ENCODE measurements at regions not wholly inside any gene's neighbourhood (a gene's known extent, or its start where the extent isn't known, plus 50 kb on each side); places are given as distances from the start of the nearest gene placed in this dataset.

DNA sequence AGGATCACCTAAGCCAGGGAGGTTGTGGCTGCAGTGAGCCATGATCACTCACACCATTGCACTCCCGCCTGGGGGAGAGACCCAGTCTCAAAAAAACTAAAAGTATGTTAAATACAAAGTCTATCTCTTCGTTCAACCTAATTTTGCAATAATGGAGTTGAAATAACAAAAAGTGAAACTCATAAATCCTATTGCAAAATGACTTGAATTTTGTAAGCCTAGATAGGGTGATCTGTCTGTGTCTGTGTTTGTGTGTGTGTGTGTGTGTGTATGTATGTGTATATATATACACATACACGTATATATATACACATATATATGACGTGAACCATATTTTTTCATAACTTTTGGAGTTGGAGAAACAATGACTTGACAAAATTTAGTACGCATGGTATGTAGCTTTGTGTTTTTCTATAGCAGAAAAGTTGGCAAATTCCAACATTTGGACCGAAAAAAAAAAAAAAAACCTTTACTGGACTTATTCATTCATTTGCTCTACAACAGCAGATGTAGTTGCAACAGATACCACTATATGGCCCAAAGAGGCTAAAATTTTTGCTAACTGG, 76.9 kb upstream of the CDH6 start:
- no peak overlapping the region for H3K4me3 ChIP-seq (ENCODE audit: low read depth, low read length)
- TF ChIP-seq MYC (IDR thresholded peaks at IDR 0.05; ENCODE audit: low read depth, low read length) (no peak), POLR2A (IDR thresholded peaks at IDR 0.05; ENCODE audit: extremely low read depth, insufficient read length) (no peak), MAX (IDR thresholded peaks at IDR 0.05; ENCODE audit: low read depth, low read length) (no peak)
- TF ChIP-seq, protein P1, sequence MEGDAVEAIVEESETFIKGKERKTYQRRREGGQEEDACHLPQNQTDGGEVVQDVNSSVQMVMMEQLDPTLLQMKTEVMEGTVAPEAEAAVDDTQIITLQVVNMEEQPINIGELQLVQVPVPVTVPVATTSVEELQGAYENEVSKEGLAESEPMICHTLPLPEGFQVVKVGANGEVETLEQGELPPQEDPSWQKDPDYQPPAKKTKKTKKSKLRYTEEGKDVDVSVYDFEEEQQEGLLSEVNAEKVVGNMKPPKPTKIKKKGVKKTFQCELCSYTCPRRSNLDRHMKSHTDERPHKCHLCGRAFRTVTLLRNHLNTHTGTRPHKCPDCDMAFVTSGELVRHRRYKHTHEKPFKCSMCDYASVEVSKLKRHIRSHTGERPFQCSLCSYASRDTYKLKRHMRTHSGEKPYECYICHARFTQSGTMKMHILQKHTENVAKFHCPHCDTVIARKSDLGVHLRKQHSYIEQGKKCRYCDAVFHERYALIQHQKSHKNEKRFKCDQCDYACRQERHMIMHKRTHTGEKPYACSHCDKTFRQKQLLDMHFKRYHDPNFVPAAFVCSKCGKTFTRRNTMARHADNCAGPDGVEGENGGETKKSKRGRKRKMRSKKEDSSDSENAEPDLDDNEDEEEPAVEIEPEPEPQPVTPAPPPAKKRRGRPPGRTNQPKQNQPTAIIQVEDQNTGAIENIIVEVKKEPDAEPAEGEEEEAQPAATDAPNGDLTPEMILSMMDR (IDR thresholded peaks at IDR 0.05; ENCODE audit: low read depth, low read length) = no peak
- DNase-seq (ENCODE audit: low read depth) = no peak

DNA sequence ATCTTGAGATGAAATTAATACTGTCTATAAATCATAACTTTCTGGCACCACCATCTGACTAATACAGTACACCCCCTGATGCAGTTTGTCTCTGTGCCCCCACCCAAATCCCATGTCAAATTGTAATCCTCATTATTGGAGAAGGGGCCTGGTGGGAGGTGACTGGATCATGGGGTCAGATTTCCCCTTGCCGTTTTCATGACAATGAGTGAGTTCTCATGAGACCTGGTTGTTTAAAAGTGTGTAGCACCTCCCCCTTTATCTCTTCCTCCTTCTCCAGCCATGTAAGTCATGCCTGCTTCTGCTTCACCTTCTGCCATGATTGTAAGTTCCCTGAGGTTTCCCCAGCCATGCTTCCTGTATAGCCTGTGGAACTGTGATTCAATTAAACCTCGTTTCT, 78.7 kb upstream of the CDH6 start:
- DNase-seq (ENCODE audit: low read depth) = no peak
- TF ChIP-seq, protein P1 (IDR thresholded peaks at IDR 0.05; ENCODE audit: low read depth, low read length) = no peak
- TF ChIP-seq MAX (IDR thresholded peaks at IDR 0.05; ENCODE audit: low read depth, low read length) (no peak), POLR2A (IDR thresholded peaks at IDR 0.05; ENCODE audit: extremely low read depth, insufficient read length) (no peak), MYC (IDR thresholded peaks at IDR 0.05; ENCODE audit: low read depth, low read length) (no peak)
- H3K4me3 ChIP-seq (ENCODE audit: low read depth, low read length) = no peak overlapping the region

DNA sequence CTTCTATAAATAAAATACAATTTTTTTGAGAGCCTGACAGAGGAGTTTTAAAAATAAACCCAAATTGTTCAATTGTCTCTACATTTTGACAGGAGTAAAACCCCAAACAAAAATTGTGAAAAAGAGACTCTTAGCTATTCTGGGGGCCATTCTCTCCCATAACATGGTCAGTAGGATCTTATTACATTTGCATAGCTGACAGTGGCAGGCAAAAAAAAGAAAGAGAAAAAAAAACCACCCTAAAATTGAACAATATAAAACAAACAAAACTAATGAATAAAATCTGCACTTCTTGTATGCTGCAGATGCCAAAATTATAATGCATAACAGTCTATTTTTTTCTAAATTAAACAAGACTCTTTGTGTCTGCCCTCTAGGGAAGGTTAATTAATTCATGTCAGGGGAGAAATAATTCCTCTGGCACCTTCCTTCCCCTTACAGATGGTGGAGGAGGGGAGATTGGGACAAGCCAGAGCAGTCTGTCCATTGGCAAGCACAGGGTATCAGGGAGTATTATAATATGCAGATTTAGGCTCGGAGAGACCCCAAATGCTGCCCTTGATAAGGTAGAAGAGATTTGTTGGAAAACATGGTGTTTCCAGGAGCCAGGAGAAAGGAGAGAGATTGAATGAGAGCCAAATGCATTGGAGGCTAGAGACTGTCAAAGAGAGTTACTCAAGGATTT, 79.7 kb upstream of the CDH6 start:
- TF ChIP-seq MAX (IDR thresholded peaks at IDR 0.05; ENCODE audit: low read depth, low read length) = no peak
- TF ChIP-seq, protein P1 (IDR thresholded peaks at IDR 0.05; ENCODE audit: low read depth, low read length) = no peak
- no peak for TF ChIP-seq POLR2A (IDR thresholded peaks at IDR 0.05; ENCODE audit: extremely low read depth, insufficient read length)
- no peak for TF ChIP-seq MYC (IDR thresholded peaks at IDR 0.05; ENCODE audit: low read depth, low read length)
- no peak for DNase-seq (ENCODE audit: low read depth)
- H3K4me3 ChIP-seq (ENCODE audit: low read depth, low read length) = no peak overlapping the region

- TF ChIP-seq MAX (IDR thresholded peaks at IDR 0.05; ENCODE audit: low read depth, low read length) = no peak
- TF ChIP-seq, protein P1 (IDR thresholded peaks at IDR 0.05; ENCODE audit: low read depth, low read length) = no peak
- TF ChIP-seq POLR2A (IDR thresholded peaks at IDR 0.05; ENCODE audit: extremely low read depth, insufficient read length) = no peak
- no peak for TF ChIP-seq MYC (IDR thresholded peaks at IDR 0.05; ENCODE audit: low read depth, low read length)
- no peak for DNase-seq (ENCODE audit: low read depth)
- H3K4me3 ChIP-seq (ENCODE audit: low read depth, low read length) = no peak overlapping the region
These were observed 80.4 kb upstream of the CDH6 start for GRCh38 chr5:31113101-31113500.

- DNase-seq (ENCODE audit: low read depth) = no peak
- H3K4me3 ChIP-seq (ENCODE audit: low read depth, low read length) = no peak overlapping the region
- TF ChIP-seq MAX (IDR thresholded peaks at IDR 0.05; ENCODE audit: low read depth, low read length) (no peak), POLR2A (IDR thresholded peaks at IDR 0.05; ENCODE audit: extremely low read depth, insufficient read length) (no peak), MYC (IDR thresholded peaks at IDR 0.05; ENCODE audit: low read depth, low read length) (no peak)
- TF ChIP-seq, protein P1 (IDR thresholded peaks at IDR 0.05; ENCODE audit: low read depth, low read length) = no peak
These were observed 86.4 kb upstream of the CDH6 start for GRCh38 chr5:31107091-31107518.
